ENCODE measurements at regions not wholly inside any gene's neighbourhood (a gene's known extent, or its start where the extent isn't known, plus 50 kb on each side); places are given as distances from the start of the nearest gene placed in this dataset.
"Not testable (repeated sequence)": the region's sequence is repeated elsewhere in the genome, so short reads cannot be mapped to it uniquely, and the experiment has no call there.

- DNase-seq (ENCODE audit: low read depth) = no peak
Measured at GRCh38 chr17:56690441-56691291, 97.2 kb downstream of the NOG start.

GRCh38 chr17:56694825-56695224 is 101.3 kb downstream of the NOG start:
- DNase-seq (ENCODE audit: low read depth) = no peak

GRCh38 chr17:56697190-56697589 is 103.7 kb downstream of the NOG start:
- no peak for DNase-seq (ENCODE audit: low read depth)

- DNase-seq (ENCODE audit: low read depth) = no peak
Measured at GRCh38 chr17:56699186-56699894, 105.8 kb downstream of the NOG start.

- DNase-seq (ENCODE audit: low read depth) = no peak
Measured at GRCh38 chr17:56700919-56701420, 107.5 kb downstream of the NOG start.

- DNase-seq (ENCODE audit: low read depth) = no peak
Measured at GRCh38 chr17:56707312-56708219, 114.1 kb downstream of the NOG start.

GRCh38 chr17:56708220-56708558 is 114.7 kb downstream of the NOG start:
- DNase-seq (ENCODE audit: low read depth) = no peak

- no peak for DNase-seq (ENCODE audit: low read depth)
Measured at GRCh38 chr17:56708670-56709410, 115.3 kb downstream of the NOG start.

GRCh38 chr17:56710986-56711385 is 117.5 kb downstream of the NOG start:
- DNase-seq (ENCODE audit: low read depth) = no peak

- DNase-seq (ENCODE audit: low read depth) = peak; percentile 51
Measured at GRCh38 chr17:56715613-56716357, 117.9 kb downstream of the C17orf67 start.

- DNase-seq (ENCODE audit: low read depth) = no peak
Measured at GRCh38 chr17:56717471-56717870, 116.2 kb downstream of the C17orf67 start.

- no peak for DNase-seq (ENCODE audit: low read depth)
Measured at GRCh38 chr17:56718515-56718914, 115.2 kb downstream of the C17orf67 start.

GRCh38 chr17:56723421-56723820 is 110.3 kb downstream of the C17orf67 start:
- DNase-seq (ENCODE audit: low read depth) = no peak

- DNase-seq (ENCODE audit: low read depth) = no peak
Measured at GRCh38 chr17:56724664-56725063, 109.1 kb downstream of the C17orf67 start.

GRCh38 chr17:56725144-56725543 is 108.6 kb downstream of the C17orf67 start:
- no peak for DNase-seq (ENCODE audit: low read depth)

GRCh38 chr17:56727876-56728617 is 105.7 kb downstream of the C17orf67 start:
- DNase-seq (ENCODE audit: low read depth) = no peak

- not testable (repeated sequence) for DNase-seq (ENCODE audit: low read depth)
Measured at GRCh38 chr17:56731096-56731495, 102.6 kb downstream of the C17orf67 start.

- no peak for DNase-seq (ENCODE audit: low read depth)
Measured at GRCh38 chr17:56733833-56734232, 99.9 kb downstream of the C17orf67 start.

GRCh38 chr17:56735842-56736241 is 97.9 kb downstream of the C17orf67 start:
- no peak for DNase-seq (ENCODE audit: low read depth)

All from activated T-helper 1 cell treated with Interleukin-2 at 50 U/mL for 16 hours (primary cell).